ENCODE measurements at regions not wholly inside any gene's neighbourhood (a gene's known extent, or its start where the extent isn't known, plus 50 kb on each side); places are given as distances from the start of the nearest gene placed in this dataset.

GRCh38 chr17:14007951-14008350 lies 61.4 kb upstream of the COX10 start:
- Histone ChIP-seq H3K27me3 (replicated peaks; ENCODE audit: insufficient read depth, low read length) (no peaks in the 10 kb centered on the region), H3F3A (ENCODE audit: insufficient read depth, low read length) (no peaks in the 10 kb centered on the region), H3K4me3 (ENCODE audit: low read length) (no peak overlapping the region), H3K27ac (ENCODE audit: low read length) (no peak overlapping the region), H3K4me1 (ENCODE audit: low read length) (no peaks in the 10 kb centered on the region), H4K20me1 (ENCODE audit: insufficient read depth, low read length) (no peaks in the 10 kb centered on the region), H3K9ac (ENCODE audit: low read length) (no peak overlapping the region), H2AFZ (ENCODE audit: low read length) (no peak overlapping the region), H3K4me2 (ENCODE audit: low read depth, low read length) (no peak overlapping the region), H3K36me3 (replicated peaks; ENCODE audit: insufficient read depth, low read length) (no peaks in the 10 kb centered on the region), H3K9me2 (replicated peaks; ENCODE audit: insufficient read depth, low read length) (no peaks in the 10 kb centered on the region), H3K79me2 (ENCODE audit: low read length) (no peaks in the 10 kb centered on the region), H3K9me3 (replicated peaks; ENCODE audit: insufficient read depth, low read length) (no peaks in the 10 kb centered on the region)
- DNase-seq, result no peak
- TF ChIP-seq EZH2 (optimal IDR thresholded peaks at IDR 0.05; ENCODE audit: low read depth, low read length) (no peak), EZH2phosphoT487 (IDR thresholded peaks at IDR 0.05; ENCODE audit: low read length) (no peak), CTCF (IDR thresholded peaks at IDR 0.05; ENCODE audit: low read length) (no peak)

GRCh38 chr17:14011036-14011692 lies 58.1 kb upstream of the COX10 start:
- Histone ChIP-seq H3K4me1 (ENCODE audit: low read length) (no peaks in the 10 kb centered on the region), H3K4me2 (ENCODE audit: low read depth, low read length) (no peak overlapping the region), H3K79me2 (ENCODE audit: low read length) (no peaks in the 10 kb centered on the region), H3K9me2 (replicated peaks; ENCODE audit: insufficient read depth, low read length) (no peaks in the 10 kb centered on the region), H3K9ac (ENCODE audit: low read length) (no peak overlapping the region), H3K4me3 (ENCODE audit: low read length) (no peak overlapping the region), H3K27me3 (replicated peaks; ENCODE audit: insufficient read depth, low read length) (no peaks in the 10 kb centered on the region), H2AFZ (ENCODE audit: low read length) (no peak overlapping the region), H3K27ac (ENCODE audit: low read length) (no peak overlapping the region), H3F3A (ENCODE audit: insufficient read depth, low read length) (no peaks in the 10 kb centered on the region), H3K36me3 (replicated peaks; ENCODE audit: insufficient read depth, low read length) (no peaks in the 10 kb centered on the region), H3K9me3 (replicated peaks; ENCODE audit: insufficient read depth, low read length) (no peaks in the 10 kb centered on the region), H4K20me1 (ENCODE audit: insufficient read depth, low read length) (no peaks in the 10 kb centered on the region)
- no peak for DNase-seq
- no peak for TF ChIP-seq EZH2phosphoT487 (IDR thresholded peaks at IDR 0.05; ENCODE audit: low read length)
- TF ChIP-seq EZH2 (optimal IDR thresholded peaks at IDR 0.05; ENCODE audit: low read depth, low read length), result no peak

- Histone ChIP-seq H3F3A (ENCODE audit: insufficient read depth, low read length) (no peaks in the 10 kb centered on the region), H3K4me3 (ENCODE audit: low read length) (no peak overlapping the region), H3K36me3 (replicated peaks; ENCODE audit: insufficient read depth, low read length) (no peaks in the 10 kb centered on the region), H3K4me2 (ENCODE audit: low read depth, low read length) (no peak overlapping the region), H3K27ac (ENCODE audit: low read length) (no peak overlapping the region), H3K4me1 (ENCODE audit: low read length) (no peaks in the 10 kb centered on the region), H3K9ac (ENCODE audit: low read length) (no peak overlapping the region), H3K9me2 (replicated peaks; ENCODE audit: insufficient read depth, low read length) (no peaks in the 10 kb centered on the region), H3K9me3 (replicated peaks; ENCODE audit: insufficient read depth, low read length) (no peaks in the 10 kb centered on the region), H3K79me2 (ENCODE audit: low read length) (no peaks in the 10 kb centered on the region), H4K20me1 (ENCODE audit: insufficient read depth, low read length) (no peaks in the 10 kb centered on the region), H2AFZ (ENCODE audit: low read length) (no peak overlapping the region), H3K27me3 (replicated peaks; ENCODE audit: insufficient read depth, low read length) (no peaks in the 10 kb centered on the region)
- no peak for DNase-seq
- TF ChIP-seq EZH2phosphoT487 (IDR thresholded peaks at IDR 0.05; ENCODE audit: low read length), result no peak
- no peak for TF ChIP-seq EZH2 (optimal IDR thresholded peaks at IDR 0.05; ENCODE audit: low read depth, low read length)
- TF ChIP-seq CTCF (IDR thresholded peaks at IDR 0.05; ENCODE audit: low read length), result no peak
These were observed 57.4 kb upstream of the COX10 start for GRCh38 chr17:14011740-14012405.

- no peak overlapping the region for H3K4me3 ChIP-seq (ENCODE audit: low read length)
- H3F3A ChIP-seq (ENCODE audit: insufficient read depth, low read length), result no peaks in the 10 kb centered on the region
- DNase-seq, result no peak
- no peaks in the 10 kb centered on the region for H3K27me3 ChIP-seq (replicated peaks; ENCODE audit: insufficient read depth, low read length)
- TF ChIP-seq EZH2 (optimal IDR thresholded peaks at IDR 0.05; ENCODE audit: low read depth, low read length) (no peak), CTCF (IDR thresholded peaks at IDR 0.05; ENCODE audit: low read length) (no peak), EZH2phosphoT487 (IDR thresholded peaks at IDR 0.05; ENCODE audit: low read length) (no peak)
- H3K4me2 ChIP-seq (ENCODE audit: low read depth, low read length), result no peak overlapping the region
- no peaks in the 10 kb centered on the region for H3K9me2 ChIP-seq (replicated peaks; ENCODE audit: insufficient read depth, low read length)
- no peak overlapping the region for H3K9ac ChIP-seq (ENCODE audit: low read length)
- no peaks in the 10 kb centered on the region for H4K20me1 ChIP-seq (ENCODE audit: insufficient read depth, low read length)
- no peaks in the 10 kb centered on the region for H3K9me3 ChIP-seq (replicated peaks; ENCODE audit: insufficient read depth, low read length)
- H3K27ac ChIP-seq (ENCODE audit: low read length), result no peak overlapping the region
- no peak overlapping the region for H2AFZ ChIP-seq (ENCODE audit: low read length)
- H3K36me3 ChIP-seq (replicated peaks; ENCODE audit: insufficient read depth, low read length), result no peaks in the 10 kb centered on the region
- no peaks in the 10 kb centered on the region for H3K79me2 ChIP-seq (ENCODE audit: low read length)
- no peaks in the 10 kb centered on the region for H3K4me1 ChIP-seq (ENCODE audit: low read length)
These were observed 54.6 kb upstream of the COX10 start for GRCh38 chr17:14014657-14015056.
